ENCODE measurements at regions not wholly inside any gene's neighbourhood (a gene's known extent, or its start where the extent isn't known, plus 50 kb on each side); places are given as distances from the start of the nearest gene placed in this dataset.

- TF ChIP-seq CTCF (conservative IDR thresholded peaks at IDR 0.05) (no peak), ZFX (IDR thresholded peaks at IDR 0.05) (no peak)
Measured at GRCh38 chr2:13401312-13401711, 684.6 kb downstream of the TRIB2 start.

Data from C4-2B (cell line).